NCI-H1694 treated with DMSO at 0.1 percent for 48 hours (cell line): ENCODE measurements at regions not wholly inside any gene's neighbourhood (a gene's known extent, or its start where the extent isn't known, plus 50 kb on each side); places are given as distances from the start of the nearest gene placed in this dataset.
A peak's percentile ranks its signal among the peaks of the same experiment; 100 is the strongest.

Experiments used
- DNase-seq: peaks from one replicate; lab custom pipeline; 2025; lab: John Stamatoyannopoulos, UW

GRCh38 chr4:24105327-24106038 is 215.6 kb upstream of the PPARGC1A start:
- DNase-seq, result no peak

DNA sequence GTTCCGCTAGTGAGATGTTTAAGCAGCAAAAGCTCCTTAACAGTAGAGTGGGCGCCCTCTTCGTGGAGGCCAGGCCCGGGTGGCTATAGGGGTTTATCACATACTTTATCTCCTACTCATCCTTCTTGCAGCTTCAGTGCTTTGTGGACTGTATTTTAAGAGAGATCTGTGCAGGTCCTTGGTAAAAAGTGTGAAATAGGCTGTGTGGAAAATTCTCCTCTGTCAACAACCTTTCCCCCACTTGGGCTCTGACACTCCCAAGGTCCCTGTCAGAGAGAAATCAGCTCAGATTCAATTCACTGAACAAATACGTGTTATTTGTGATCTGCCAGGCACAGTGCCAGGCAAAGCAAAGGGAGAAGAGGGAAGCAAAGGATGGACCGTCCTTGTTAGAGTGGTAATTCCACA is 214.3 kb upstream of the PPARGC1A start:
- DNase-seq, result no peak

DNA sequence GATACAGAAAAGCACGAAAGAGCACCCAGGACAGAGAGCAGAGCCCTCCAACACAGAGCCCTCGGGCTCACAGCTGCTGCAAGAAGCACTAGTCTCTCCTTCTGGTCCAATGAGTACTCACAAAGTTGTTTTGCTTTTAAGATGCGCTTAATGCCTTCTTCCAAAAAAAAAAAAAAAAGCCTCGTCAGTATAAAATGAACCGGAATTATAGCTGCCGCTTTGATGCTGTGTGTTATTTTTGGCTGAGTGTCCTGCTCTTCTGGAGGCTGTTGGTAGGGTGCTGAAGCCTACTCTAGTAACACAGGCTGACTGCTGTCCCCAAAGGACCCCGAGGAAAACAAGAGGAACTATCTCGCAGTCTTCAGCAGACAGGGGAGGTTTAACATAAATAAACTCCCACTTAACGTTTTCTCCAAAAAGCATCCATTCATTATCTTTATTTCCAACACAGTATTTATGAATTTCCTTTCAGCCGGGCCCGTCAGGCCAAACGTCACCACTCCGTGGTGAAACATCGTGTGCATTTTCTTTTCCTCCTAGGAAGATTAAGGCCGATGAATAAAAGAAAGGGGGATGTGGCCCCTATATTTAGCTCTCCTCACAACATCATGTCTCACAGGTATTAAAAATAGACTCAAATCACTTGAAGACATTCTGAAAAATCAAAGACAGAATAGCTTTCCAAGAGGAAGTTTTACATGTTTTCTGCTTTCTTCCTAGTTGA is 213.7 kb upstream of the PPARGC1A start:
- DNase-seq, result no peak

- DNase-seq, result no peak
Measured at GRCh38 chr4:24102621-24103020, 212.8 kb upstream of the PPARGC1A start.

GRCh38 chr4:24096603-24097002 is 206.8 kb upstream of the PPARGC1A start:
- DNase-seq, result no peak

DNA sequence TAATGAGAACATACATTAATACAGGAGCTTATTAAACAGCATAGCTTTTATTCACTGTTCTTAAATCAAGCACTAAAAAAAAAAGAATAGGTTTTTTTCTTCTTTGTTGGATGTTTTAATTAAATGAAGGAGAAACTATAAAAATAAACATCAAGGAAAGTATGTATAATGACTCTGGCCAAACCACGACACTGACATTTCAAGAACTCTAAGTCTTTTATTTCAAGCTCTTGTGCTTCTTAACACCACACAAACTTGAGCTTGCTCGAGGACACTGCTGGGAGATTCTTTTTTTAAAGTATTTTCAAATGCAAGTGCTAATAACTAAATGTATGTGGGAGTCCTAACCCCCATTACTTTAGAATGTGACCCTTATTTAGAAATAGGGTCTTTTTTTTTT is 204.9 kb upstream of the PPARGC1A start:
- DNase-seq, result no peak

- DNase-seq, result no peak
Measured at GRCh38 chr4:24093446-24093845, 203.6 kb upstream of the PPARGC1A start.

DNA sequence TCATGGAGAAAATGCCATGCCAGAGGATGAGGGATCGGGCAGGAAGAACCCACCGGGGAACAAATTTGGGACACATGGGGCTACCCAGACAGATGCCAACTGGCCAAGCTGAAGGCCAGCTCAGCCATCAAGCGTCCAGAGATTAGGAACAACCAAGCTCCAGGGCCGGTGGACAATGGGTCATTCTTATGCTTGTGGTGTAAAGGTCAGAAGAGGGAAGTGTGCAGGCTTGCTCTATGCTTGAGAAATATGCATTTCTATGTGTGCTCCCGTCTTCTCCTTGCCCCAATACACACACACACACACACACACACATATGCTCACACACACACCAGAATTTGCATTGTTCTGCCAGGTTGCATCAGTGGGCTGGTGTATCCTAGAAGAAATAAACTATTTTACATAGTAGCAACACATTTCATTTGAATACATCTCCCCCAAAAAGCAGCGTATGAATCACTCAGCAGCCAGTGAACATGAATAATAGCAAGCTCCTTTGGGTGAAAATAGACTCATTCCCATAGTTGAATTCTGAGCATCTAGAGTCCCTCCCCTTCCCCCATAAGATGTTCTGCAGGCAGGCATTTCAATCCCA is 201.9 kb upstream of the PPARGC1A start:
- no peak for DNase-seq

- no peak for DNase-seq
Measured at GRCh38 chr4:24089851-24090534, 200.1 kb upstream of the PPARGC1A start.

GRCh38 chr4:24080871-24081270 is 191.0 kb upstream of the PPARGC1A start:
- DNase-seq, result no peak

- no peak for DNase-seq
Measured at GRCh38 chr4:24078347-24078962, 188.6 kb upstream of the PPARGC1A start.

DNA sequence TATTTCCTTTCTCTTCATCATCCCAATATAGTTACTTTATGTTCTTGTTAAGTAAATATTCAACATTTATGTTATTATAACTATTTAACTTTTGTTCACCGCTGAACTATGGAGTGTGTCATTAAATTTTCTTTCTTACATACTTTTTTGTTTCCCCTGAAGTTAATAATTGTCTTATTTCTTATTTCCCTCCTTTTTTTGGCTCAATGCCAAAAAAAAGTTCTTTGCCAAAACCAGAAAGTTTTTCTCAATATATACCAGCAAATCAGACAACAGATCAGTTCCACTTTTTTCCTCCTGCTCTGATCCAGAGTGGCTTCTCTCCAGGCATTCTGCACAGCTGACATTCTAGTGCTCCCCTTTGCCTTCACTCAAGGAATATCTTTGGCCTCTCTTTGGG is 187.0 kb upstream of the PPARGC1A start:
- no peak for DNase-seq

DNA sequence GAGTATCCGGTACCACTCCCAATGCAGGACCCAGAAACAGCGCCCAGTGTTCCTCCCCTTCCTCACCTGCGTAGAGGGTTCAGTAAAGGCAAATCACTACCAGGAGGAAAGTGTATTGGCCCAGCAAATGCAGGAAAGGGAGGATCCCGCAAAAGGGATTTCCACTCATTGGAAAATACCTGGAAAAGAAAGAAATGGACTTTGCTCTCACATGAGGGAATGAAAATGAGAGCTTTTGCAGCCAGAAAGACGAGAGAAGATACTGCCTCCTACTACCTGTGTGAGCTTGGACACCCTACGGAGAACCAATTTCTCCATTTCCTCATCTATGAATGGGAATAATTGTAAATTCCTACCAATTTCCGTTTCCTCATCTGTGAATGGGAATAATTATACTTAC is 184.1 kb upstream of the PPARGC1A start:
- no peak for DNase-seq

GRCh38 chr4:24071612-24072372 is 181.9 kb upstream of the PPARGC1A start:
- no peak for DNase-seq

DNA sequence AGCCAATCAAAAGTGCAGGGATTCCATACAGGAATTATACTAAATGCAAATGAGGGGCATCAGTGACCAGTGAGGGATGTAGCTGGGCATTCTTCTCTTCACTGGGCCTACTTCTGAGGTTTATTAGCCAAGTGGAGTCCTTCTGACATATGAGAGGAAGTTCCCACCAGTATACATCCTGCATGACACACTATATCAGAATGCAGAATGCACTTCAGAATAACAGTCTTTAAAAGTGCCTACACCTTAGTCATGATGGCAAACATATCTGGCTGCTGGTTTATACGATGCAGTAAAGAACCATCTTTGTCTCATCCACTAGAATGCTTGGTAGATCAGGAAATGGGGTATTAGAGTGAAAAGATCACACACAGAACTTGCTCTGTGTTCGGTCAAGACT is 180.3 kb upstream of the PPARGC1A start:
- no peak for DNase-seq

DNA sequence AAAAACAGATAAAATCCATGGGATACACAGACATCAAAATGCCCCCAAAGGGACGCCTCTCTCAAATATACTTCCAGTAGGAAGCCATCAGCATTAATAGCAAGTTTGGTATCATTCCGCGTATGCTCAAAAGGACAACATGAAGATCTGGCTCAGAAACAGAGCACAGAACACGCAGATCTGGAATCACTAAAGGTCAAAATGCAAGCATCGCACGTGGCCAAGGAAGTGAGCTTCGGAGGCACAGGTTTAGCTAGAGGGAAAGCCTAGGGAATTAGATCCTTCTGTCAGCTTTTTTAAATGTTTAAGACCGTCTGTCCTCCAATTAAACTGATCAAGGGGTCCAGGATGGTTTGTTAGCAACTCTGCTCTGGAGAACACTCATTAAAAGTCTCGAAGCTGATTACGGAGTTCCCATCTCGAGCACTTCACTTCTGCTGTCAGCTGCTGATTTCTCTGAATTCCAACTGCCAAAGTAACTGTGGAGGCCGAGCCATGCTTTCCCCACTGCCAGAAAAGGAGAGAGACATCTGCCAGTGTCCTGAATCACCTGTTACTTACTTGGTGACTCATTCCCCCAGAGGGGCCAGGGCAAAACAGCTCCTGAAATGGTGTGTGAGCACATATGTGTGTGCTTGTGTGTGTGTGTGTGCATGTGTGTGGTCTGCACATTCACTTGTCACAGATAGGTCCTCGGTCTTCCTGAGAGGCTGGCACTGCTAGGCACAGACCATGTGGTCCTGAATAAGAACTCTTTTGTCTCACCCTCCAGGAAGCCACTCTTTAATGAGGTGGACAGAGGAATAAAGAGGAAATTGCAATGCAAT is 177.7 kb upstream of the PPARGC1A start:
- DNase-seq, result peak; percentile 76

DNA sequence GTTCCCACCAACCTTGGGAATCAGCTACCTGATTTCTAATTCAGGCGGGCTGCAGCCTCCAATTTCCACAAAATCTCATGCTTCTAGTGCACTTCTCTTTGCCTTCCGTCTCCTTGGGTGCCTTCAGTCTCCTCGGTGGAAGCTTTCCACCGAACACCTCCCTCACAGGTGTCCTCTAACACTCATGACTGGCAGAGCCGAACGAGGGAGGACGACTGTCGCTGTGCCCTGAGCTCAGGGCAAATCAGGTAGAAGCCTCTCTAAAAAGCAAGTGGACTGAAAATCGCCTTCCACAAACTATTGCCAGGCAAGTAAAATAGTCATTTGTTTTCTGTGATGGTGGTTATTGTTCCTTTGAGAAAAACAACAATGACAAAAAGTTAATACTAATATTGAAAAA is 176.1 kb upstream of the PPARGC1A start:
- no peak for DNase-seq

DNA sequence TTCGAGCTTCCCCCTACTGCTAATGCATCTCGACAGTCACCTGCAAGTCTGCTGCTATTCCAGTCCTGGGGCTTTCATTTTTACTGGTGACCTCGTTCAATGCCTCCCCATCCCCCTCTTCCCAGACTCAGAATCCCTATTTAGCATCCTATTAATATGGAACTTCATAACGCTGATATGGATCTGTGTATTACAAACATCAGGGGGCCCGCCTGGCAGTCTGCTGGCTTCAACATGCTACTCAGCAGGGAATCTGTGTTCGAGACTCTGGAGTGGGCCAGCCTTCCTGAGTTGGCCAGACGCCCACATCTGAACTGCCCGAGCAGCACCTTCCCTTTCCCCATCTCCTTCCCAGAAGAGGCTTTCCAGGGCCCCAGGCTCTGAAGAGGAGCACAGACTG is 173.9 kb upstream of the PPARGC1A start:
- DNase-seq, result peak; percentile 4

- no peak for DNase-seq
Measured at GRCh38 chr4:24060932-24061331, 171.1 kb upstream of the PPARGC1A start.

DNA sequence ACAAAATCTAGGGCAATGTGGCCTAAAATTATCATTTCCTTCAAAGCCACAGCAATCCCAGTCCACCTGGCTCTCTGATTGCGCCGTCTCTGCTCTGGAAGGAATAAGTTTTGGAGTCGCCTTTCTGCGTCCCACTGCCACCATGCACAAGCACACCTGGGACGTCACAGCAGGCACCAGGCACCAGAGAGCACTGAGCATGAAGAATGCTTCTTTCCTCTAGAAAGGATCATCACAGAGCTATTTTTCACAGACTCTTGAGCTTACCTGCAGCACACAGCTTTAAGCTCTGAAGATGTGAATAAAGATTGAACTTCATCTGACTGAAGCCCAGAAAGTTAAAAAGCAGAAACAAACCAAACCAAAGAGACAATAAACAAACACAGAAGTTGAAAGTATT is 170.0 kb upstream of the PPARGC1A start:
- DNase-seq, result no peak
